Right lobe of liver (tissue), 6 donors: ENCODE measurements at regions not wholly inside any gene's neighbourhood (a gene's known extent, or its start where the extent isn't known, plus 50 kb on each side); places are given as distances from the start of the nearest gene placed in this dataset.

ENCODE experiments used
- ATAC-seq, 4 donors: fragments of 200-7000 bp; cut with Tn5 transposase; one replicate each; pipeline ENCODE4 v1.9.1; 2020; ENCODE audit warnings: mild to moderate bottlenecking in 4 of 4, moderate library complexity in 4 of 4
- DNase-seq, 3 donors: peaks; one replicate each; pipeline ENCODE4 v3.0.0-alpha.2; 2020
- H3K27ac ChIP-seq, 3 donors: fragments of 200-600 bp; one replicate each; pipeline ENCODE4 v1.8.0; 2022
- H3K27me3 ChIP-seq, 2 donors: fragments of 200-600 bp; one replicate each; pipeline ENCODE4 v1.8.0; 2022
- H3K36me3 ChIP-seq, 4 donors: fragments of 200-600 bp; sonication (generic) in 1 of 4; one replicate each; pipeline versions ENCODE4 v1.5.1 to v1.8.0; 2017 to 2022; ENCODE audit warnings: control low read depth in 1 of 4
- H3K4me1 ChIP-seq, 4 donors: fragments of 200-600 bp; sonication (generic) in 1 of 4; one replicate each; pipeline versions ENCODE4 v1.5.1 to v1.8.0; 2017 to 2022; ENCODE audit warnings: control low read depth in 1 of 4
- H3K4me3 ChIP-seq, 3 donors: fragments of 200-600 bp; one replicate each; pipeline ENCODE4 v1.8.0; 2022
- H3K9me3 ChIP-seq, 4 donors: fragments of 200-600 bp; sonication (generic) in 1 of 4; one replicate each; pipeline versions ENCODE4 v1.5.1 to v1.8.0; 2017 to 2022; ENCODE audit warnings: control low read depth in 1 of 4
- POLR2A ChIP-seq: fragments of 450-650 bp; IDR thresholded peaks from one replicate; pipeline ENCODE4 v1.6.1; 2017; ENCODE audit warnings: antibody characterized with exemption, mild to moderate bottlenecking
- WGBS: methylation state at CpG from one replicate; pipeline ENCODE4 v1.1.6; 2018; ENCODE audit warnings: low coverage, low lambda C conversion rate; ENCODE audit not compliant: insufficient coverage; ENCODE audit errors: missing lambda C conversion rate; 5-methylcytosine and 5-hydroxymethylcytosine counted together
- intact Hi-C, 2 donors: fragments of 100-400 bp; cut with DNase I; formaldehyde crosslinking; loops; one replicate each; pipeline versions ENCODE4 v1.11.2 to v1.14.1; 2022
- TF ChIP-seq, protein P1 (sequence below), 4 donors: fragments of 200-600 bp in 3 of 4; fragments of 450-650 bp in 1 of 4; IDR thresholded peaks; one replicate each; pipeline versions ENCODE4 v1.5.1 to v1.8.0; 2016 to 2022; ENCODE audit warnings: antibody characterized with exemption in 4 of 4, mild to moderate bottlenecking in 2 of 4
- donor health status: DM: no; HTN: yes; CAD: no.
- donor health status: DM: no; HTN: no; CAD: no.
- donor health status: DM: no; HTN: no; CAD: no.
- donor health status: DM: no; HTN: yes; CAD: no.
- donor health status: DM: no; HTN: yes; CAD: no.

DNA sequence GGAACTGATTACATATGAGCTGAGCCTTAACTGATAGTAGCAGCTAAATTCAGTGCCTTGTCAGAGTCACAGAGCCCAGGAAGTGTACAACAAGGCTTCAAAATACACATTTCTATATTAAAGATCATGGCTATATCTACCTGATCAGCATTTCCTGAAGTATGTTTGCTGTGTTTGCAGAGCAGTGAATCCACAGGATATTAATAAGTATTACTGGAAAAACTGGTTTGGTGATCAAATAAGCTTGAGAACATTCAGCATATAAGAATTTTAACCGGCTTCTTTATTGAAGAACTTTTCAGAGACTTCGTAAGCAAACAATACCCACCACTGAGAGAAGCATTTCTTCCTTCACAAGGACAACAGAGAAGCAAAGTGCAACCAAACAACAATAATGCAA is 227.0 kb downstream of the ELAVL2 start:
- Histone ChIP-seq H3K36me3 (no peaks in the 10 kb centered on the region), H3K27ac (no peak overlapping the region), H3K4me1 (no peaks in the 10 kb centered on the region), H3K4me3 (no peak overlapping the region), H3K9me3 (no peaks in the 10 kb centered on the region), H3K27me3 (peaks cover 0 to 4% of the 10 kb centered on the region in 2 donors)
- TF ChIP-seq, protein P1, sequence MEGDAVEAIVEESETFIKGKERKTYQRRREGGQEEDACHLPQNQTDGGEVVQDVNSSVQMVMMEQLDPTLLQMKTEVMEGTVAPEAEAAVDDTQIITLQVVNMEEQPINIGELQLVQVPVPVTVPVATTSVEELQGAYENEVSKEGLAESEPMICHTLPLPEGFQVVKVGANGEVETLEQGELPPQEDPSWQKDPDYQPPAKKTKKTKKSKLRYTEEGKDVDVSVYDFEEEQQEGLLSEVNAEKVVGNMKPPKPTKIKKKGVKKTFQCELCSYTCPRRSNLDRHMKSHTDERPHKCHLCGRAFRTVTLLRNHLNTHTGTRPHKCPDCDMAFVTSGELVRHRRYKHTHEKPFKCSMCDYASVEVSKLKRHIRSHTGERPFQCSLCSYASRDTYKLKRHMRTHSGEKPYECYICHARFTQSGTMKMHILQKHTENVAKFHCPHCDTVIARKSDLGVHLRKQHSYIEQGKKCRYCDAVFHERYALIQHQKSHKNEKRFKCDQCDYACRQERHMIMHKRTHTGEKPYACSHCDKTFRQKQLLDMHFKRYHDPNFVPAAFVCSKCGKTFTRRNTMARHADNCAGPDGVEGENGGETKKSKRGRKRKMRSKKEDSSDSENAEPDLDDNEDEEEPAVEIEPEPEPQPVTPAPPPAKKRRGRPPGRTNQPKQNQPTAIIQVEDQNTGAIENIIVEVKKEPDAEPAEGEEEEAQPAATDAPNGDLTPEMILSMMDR (IDR thresholded peaks at IDR 0.05) = no peak
- no peak for TF ChIP-seq POLR2A
- intact Hi-C loops = no loop called here
- DNase-seq = no peak
- whole genome bisulfite sequencing = 76% methylated on average over 2 of the region's 2 CpGs
- ATAC-seq = no peak

DNA sequence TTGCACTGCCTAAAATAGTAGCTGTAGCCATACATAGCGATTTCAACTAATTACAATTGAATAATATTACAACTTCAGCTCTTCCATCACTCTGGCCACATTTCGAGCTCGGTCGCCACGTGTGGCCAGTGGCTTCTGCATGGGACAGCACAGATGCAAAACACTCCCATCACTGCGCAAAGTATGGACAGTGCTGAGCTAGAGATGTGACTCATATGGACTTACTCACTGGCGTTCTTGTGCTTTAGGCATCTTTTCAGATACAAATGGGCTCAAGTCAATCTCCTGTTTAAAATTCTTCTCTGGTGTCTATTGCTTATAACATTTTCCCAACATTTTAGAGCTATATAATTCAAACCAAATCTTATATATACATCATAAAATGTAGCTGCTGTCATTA is 222.7 kb downstream of the ELAVL2 start:
- Histone ChIP-seq H3K27ac (no peak overlapping the region), H3K4me3 (no peak overlapping the region), H3K27me3 (peaks cover 0 to 4% of the 10 kb centered on the region in 2 donors), H3K4me1 (no peaks in the 10 kb centered on the region), H3K9me3 (no peaks in the 10 kb centered on the region), H3K36me3 (no peaks in the 10 kb centered on the region)
- TF ChIP-seq POLR2A = no peak
- TF ChIP-seq, protein P1 (IDR thresholded peaks at IDR 0.05) = no peak
- intact Hi-C loops = no loop called here
- ATAC-seq (no peak), DNase-seq (no peak)
- 72% methylated on average over 5 of the region's 7 CpGs for WGBS

DNA sequence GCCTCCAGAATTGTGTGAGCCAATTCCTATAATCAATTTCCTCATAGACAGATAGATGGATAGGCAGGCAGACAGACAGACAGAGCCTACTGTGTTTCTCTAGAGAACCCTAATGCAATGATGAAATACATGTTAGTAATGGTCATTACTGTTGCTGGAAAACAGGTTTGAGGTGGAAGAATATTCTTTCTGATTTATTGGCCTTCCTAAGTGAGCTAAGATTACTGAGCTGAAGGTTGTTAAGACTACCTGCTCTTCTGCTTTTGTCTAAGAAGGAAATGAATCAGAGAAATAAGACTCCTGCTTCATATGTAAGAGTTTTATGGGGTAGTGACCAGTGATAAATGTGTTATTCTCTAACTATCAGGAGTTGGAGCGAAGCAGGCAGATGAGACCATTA is 219.9 kb downstream of the ELAVL2 start:
- no peak for ATAC-seq
- Histone ChIP-seq H3K4me3 (no peak overlapping the region), H3K27ac (no peak overlapping the region), H3K4me1 (no peaks in the 10 kb centered on the region), H3K27me3 (no peaks in the 10 kb centered on the region), H3K36me3 (no peaks in the 10 kb centered on the region), H3K9me3 (no peaks in the 10 kb centered on the region)
- no peak for DNase-seq
- TF ChIP-seq, protein P1 (IDR thresholded peaks at IDR 0.05) = no peak
- no peak for TF ChIP-seq POLR2A
- intact Hi-C loops = no loop called here
- 78% methylated on average over 1 of the region's 1 CpG for WGBS

DNA sequence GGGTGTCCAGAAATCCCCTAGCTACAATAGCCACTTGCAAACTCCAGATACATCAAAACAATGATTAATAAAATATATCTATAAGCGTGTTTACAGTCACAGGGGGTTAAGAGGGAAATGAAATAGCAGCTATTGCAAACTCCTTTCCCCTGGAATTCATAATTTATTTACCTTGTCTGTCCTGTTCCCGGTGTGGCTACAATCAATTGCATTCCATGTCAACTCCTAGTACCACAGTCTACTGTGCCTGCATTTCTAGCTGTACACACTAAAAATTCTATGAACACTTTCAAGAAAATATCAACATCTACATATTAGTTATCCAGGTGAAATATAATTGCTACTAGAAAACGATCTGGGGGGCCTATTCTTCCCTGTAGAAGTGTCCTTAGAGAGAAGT is 217.6 kb downstream of the ELAVL2 start:
- H3K27ac ChIP-seq = no peak overlapping the region
- H3K4me1 ChIP-seq = no peaks in the 10 kb centered on the region
- no peak for ATAC-seq
- 36% methylated on average over 3 of the region's 3 CpGs for WGBS
- no peak overlapping the region for H3K4me3 ChIP-seq
- TF ChIP-seq POLR2A = no peak
- TF ChIP-seq, protein P1 (IDR thresholded peaks at IDR 0.05) = no peak
- H3K27me3 ChIP-seq = no peaks in the 10 kb centered on the region
- no peak for DNase-seq
- H3K36me3 ChIP-seq = no peaks in the 10 kb centered on the region
- intact Hi-C loops = no loop called here
- no peaks in the 10 kb centered on the region for H3K9me3 ChIP-seq

DNA sequence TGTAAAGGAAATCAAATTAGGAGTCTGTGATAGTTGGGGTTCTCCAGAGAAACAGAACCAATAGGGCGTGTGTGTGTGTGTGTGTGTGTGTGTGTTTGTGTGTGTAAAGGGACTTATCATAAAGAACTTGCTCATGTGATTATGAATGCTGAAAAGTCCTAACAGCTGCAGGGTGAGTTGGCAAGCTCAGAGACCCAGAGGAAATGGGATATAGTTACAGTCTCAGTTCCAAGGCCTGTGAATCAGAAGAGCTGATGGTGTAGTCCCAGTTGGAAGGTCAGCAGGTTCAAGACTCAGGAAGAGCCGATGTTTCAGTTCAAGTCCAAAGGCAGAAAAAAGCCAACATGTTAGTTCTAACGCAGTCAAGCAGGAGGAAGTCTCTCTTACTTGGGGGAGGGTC is 214.2 kb downstream of the ELAVL2 start:
- TF ChIP-seq, protein P1 (IDR thresholded peaks at IDR 0.05) = no peak
- no peak for TF ChIP-seq POLR2A
- no peak for DNase-seq
- Histone ChIP-seq H3K9me3 (no peaks in the 10 kb centered on the region), H3K36me3 (no peaks in the 10 kb centered on the region), H3K4me1 (no peaks in the 10 kb centered on the region), H3K27ac (no peak overlapping the region), H3K4me3 (no peak overlapping the region), H3K27me3 (no peaks in the 10 kb centered on the region)
- 39% methylated on average over 3 of the region's 3 CpGs for WGBS
- ATAC-seq = peak in 1 of 4 donors; percentile 56
- intact Hi-C loops = no loop called here
